ENCODE measurements at regions not wholly inside any gene's neighbourhood (a gene's known extent, or its start where the extent isn't known, plus 50 kb on each side); places are given as distances from the start of the nearest gene placed in this dataset.

DNA sequence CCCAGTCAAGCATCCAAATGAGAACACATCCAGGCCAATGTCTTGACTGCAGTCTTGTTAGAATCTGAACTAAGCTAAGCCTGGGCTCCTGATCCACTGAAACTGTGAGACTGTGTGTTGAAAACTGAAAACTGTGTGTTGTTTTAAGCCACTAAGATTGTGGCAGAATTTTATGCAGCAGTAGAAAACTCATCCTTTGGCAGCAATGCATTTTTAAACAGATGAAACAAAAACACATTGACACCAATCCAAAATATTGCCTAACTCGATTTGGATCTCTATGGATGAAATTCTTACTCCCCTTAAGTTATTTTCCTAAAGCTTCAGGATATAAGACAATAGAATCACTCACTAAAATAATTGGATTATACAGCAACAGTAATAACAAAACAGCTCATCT, 202.3 kb upstream of the KLF12 start:
- Histone ChIP-seq H3K27me3 (ENCODE audit: control insufficient read depth, insufficient read depth, low read length) (no peaks in the 10 kb centered on the region), H3K4me3 (replicated peaks in 1 of 4; ENCODE audit: control extremely low read depth in 1 of 4, insufficient read depth in 1 of 4, low read depth in 3 of 4, low read length in 4 of 4) (no peak overlapping the region), H3K27ac (ENCODE audit: insufficient read depth, low read length) (no peak overlapping the region), H2AFZ (ENCODE audit: low read length) (no peak overlapping the region), H3K4me1 (ENCODE audit: control insufficient read depth, extremely low read depth, insufficient read depth, low read length) (no peaks in the 10 kb centered on the region), H3K9me3 (ENCODE audit: control insufficient read depth, insufficient read depth, low read depth, low read length) (no peaks in the 10 kb centered on the region), H3K9ac (ENCODE audit: insufficient read depth, low read length) (no peak overlapping the region), H3K4me2 (ENCODE audit: extremely low read depth, insufficient read depth, low read length) (no peak overlapping the region), H3K36me3 (ENCODE audit: control insufficient read depth, insufficient read depth, low read length) (no peaks in the 10 kb centered on the region), H3K79me2 (ENCODE audit: control insufficient read depth, insufficient read depth, low read length) (no peaks in the 10 kb centered on the region), H4K20me1 (ENCODE audit: control insufficient read depth, extremely low read depth, insufficient read depth, low read length) (no peaks in the 10 kb centered on the region)
- TF ChIP-seq, protein P1, sequence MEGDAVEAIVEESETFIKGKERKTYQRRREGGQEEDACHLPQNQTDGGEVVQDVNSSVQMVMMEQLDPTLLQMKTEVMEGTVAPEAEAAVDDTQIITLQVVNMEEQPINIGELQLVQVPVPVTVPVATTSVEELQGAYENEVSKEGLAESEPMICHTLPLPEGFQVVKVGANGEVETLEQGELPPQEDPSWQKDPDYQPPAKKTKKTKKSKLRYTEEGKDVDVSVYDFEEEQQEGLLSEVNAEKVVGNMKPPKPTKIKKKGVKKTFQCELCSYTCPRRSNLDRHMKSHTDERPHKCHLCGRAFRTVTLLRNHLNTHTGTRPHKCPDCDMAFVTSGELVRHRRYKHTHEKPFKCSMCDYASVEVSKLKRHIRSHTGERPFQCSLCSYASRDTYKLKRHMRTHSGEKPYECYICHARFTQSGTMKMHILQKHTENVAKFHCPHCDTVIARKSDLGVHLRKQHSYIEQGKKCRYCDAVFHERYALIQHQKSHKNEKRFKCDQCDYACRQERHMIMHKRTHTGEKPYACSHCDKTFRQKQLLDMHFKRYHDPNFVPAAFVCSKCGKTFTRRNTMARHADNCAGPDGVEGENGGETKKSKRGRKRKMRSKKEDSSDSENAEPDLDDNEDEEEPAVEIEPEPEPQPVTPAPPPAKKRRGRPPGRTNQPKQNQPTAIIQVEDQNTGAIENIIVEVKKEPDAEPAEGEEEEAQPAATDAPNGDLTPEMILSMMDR (conservative IDR thresholded peaks at IDR 0.05 in 1 of 2, IDR thresholded peaks at IDR 0.05 in 1 of 2; ENCODE audit: low read depth in 1 of 2, low read length in 2 of 2): no peak
- no peak for TF ChIP-seq EZH2 (IDR thresholded peaks at IDR 0.05; ENCODE audit: low read length, missing control alignments)
- no peak for DNase-seq (ENCODE audit: low read depth in 2 of 2)

DNA sequence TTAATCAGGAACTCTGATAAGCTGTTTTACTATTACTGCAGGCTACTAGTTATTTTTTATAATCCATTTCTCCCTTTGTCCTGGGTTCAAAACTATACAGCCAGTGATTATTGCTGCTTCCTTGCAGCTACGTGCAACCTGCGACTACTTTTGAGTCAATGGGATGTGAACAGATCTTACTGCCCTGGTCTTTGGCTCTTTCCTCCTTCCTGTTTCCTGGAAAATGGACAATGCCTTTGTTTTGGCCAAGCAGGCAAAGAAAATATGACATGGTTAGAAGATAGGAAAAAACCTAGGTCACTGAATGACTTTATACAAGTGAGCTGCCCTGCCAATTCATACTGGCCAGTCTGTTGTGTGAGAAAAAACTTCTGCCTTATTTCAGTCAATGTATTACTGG, 201.2 kb upstream of the KLF12 start:
- Histone ChIP-seq H3K27ac (ENCODE audit: insufficient read depth, low read length) (no peak overlapping the region), H3K36me3 (ENCODE audit: control insufficient read depth, insufficient read depth, low read length) (no peaks in the 10 kb centered on the region), H2AFZ (ENCODE audit: low read length) (no peak overlapping the region), H3K4me2 (ENCODE audit: extremely low read depth, insufficient read depth, low read length) (no peak overlapping the region), H3K27me3 (ENCODE audit: control insufficient read depth, insufficient read depth, low read length) (no peaks in the 10 kb centered on the region), H3K4me1 (ENCODE audit: control insufficient read depth, extremely low read depth, insufficient read depth, low read length) (no peaks in the 10 kb centered on the region), H3K4me3 (replicated peaks in 1 of 4; ENCODE audit: control extremely low read depth in 1 of 4, insufficient read depth in 1 of 4, low read depth in 3 of 4, low read length in 4 of 4) (no peak overlapping the region), H4K20me1 (ENCODE audit: control insufficient read depth, extremely low read depth, insufficient read depth, low read length) (no peaks in the 10 kb centered on the region), H3K9me3 (ENCODE audit: control insufficient read depth, insufficient read depth, low read depth, low read length) (no peaks in the 10 kb centered on the region), H3K79me2 (ENCODE audit: control insufficient read depth, insufficient read depth, low read length) (no peaks in the 10 kb centered on the region), H3K9ac (ENCODE audit: insufficient read depth, low read length) (no peak overlapping the region)
- TF ChIP-seq, protein P1 (conservative IDR thresholded peaks at IDR 0.05 in 1 of 2, IDR thresholded peaks at IDR 0.05 in 1 of 2; ENCODE audit: low read depth in 1 of 2, low read length in 2 of 2): no peak
- no peak for TF ChIP-seq EZH2 (IDR thresholded peaks at IDR 0.05; ENCODE audit: low read length, missing control alignments)
- no peak for DNase-seq (ENCODE audit: low read depth in 2 of 2)

DNA sequence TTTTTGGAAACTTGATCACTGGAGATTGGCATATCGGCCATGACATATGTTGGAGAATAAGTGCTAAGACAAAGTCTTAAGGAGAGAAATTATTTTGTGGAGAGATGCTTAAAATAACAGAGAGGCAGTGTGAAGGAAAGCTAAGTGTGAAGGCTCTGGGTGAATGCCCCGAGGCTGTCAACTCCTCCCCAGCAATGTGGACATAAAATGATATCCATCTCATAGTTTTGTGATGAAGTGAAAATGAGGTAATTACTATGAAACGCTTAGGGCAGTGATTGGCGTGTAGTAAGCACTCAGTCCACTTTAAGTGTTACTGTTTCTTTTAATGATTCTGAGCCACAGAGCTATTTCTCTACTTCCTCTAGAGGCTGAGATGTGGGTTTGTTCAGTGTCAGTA, 195.8 kb upstream of the KLF12 start:
- H2AFZ ChIP-seq (ENCODE audit: low read length): no peak overlapping the region
- H3K9ac ChIP-seq (ENCODE audit: insufficient read depth, low read length): no peak overlapping the region
- no peaks in the 10 kb centered on the region for H4K20me1 ChIP-seq (ENCODE audit: control insufficient read depth, extremely low read depth, insufficient read depth, low read length)
- no peaks in the 10 kb centered on the region for H3K27me3 ChIP-seq (ENCODE audit: control insufficient read depth, insufficient read depth, low read length)
- DNase-seq (ENCODE audit: low read depth in 2 of 2): peak in 1 of 2 donors; percentile 7
- no peaks in the 10 kb centered on the region for H3K4me1 ChIP-seq (ENCODE audit: control insufficient read depth, extremely low read depth, insufficient read depth, low read length)
- H3K27ac ChIP-seq (ENCODE audit: insufficient read depth, low read length): no peak overlapping the region
- no peaks in the 10 kb centered on the region for H3K36me3 ChIP-seq (ENCODE audit: control insufficient read depth, insufficient read depth, low read length)
- no peaks in the 10 kb centered on the region for H3K9me3 ChIP-seq (ENCODE audit: control insufficient read depth, insufficient read depth, low read depth, low read length)
- no peaks in the 10 kb centered on the region for H3K79me2 ChIP-seq (ENCODE audit: control insufficient read depth, insufficient read depth, low read length)
- no peak overlapping the region for H3K4me3 ChIP-seq (replicated peaks in 1 of 4; ENCODE audit: control extremely low read depth in 1 of 4, insufficient read depth in 1 of 4, low read depth in 3 of 4, low read length in 4 of 4)
- H3K4me2 ChIP-seq (ENCODE audit: extremely low read depth, insufficient read depth, low read length): no peak overlapping the region
- no peak for TF ChIP-seq EZH2 (IDR thresholded peaks at IDR 0.05; ENCODE audit: low read length, missing control alignments)
- TF ChIP-seq, protein P1 (conservative IDR thresholded peaks at IDR 0.05 in 1 of 2, IDR thresholded peaks at IDR 0.05 in 1 of 2; ENCODE audit: low read depth in 1 of 2, low read length in 2 of 2): no peak

Data from fibroblast of lung (primary cell).